HEK293T (cell line): ENCODE measurements at regions not wholly inside any gene's neighbourhood (a gene's known extent, or its start where the extent isn't known, plus 50 kb on each side); places are given as distances from the start of the nearest gene placed in this dataset.

Experiments used
- FOXA1 ChIP-seq: fragments of 450-650 bp; IDR thresholded peaks from 2 replicates; pipeline ENCODE4 v1.6.1; 2016; ENCODE audit warnings: mild to moderate bottlenecking
- FOXK2 ChIP-seq: fragments of 450-650 bp; IDR thresholded peaks from 2 replicates; pipeline ENCODE4 v1.6.1; 2016; ENCODE audit warnings: mild to moderate bottlenecking
- HDGF ChIP-seq: fragments of 450-650 bp; IDR thresholded peaks from 2 replicates; pipeline ENCODE4 v1.6.1; 2017; ENCODE audit warnings: antibody characterized with exemption, borderline replicate concordance
- L3MBTL2 ChIP-seq: fragments of 450-650 bp; conservative IDR thresholded peaks from 2 replicates; pipeline ENCODE4 v1.6.1; 2016; ENCODE audit warnings: mild to moderate bottlenecking
- LEF1 ChIP-seq: fragments of 450-650 bp; IDR thresholded peaks from 2 replicates; pipeline ENCODE4 v1.6.1; 2017; ENCODE audit warnings: mild to moderate bottlenecking, borderline replicate concordance
- SP1 ChIP-seq: fragments of 450-650 bp; IDR thresholded peaks from 2 replicates; pipeline ENCODE4 v1.6.1; 2017
- SUZ12 ChIP-seq: fragments of 450-650 bp; IDR thresholded peaks from 2 replicates; pipeline ENCODE4 v1.6.1; 2016; ENCODE audit warnings: mild to moderate bottlenecking
- ZNF384 ChIP-seq: fragments of 450-650 bp; IDR thresholded peaks from 2 replicates; pipeline ENCODE4 v1.6.1; 2016

DNA sequence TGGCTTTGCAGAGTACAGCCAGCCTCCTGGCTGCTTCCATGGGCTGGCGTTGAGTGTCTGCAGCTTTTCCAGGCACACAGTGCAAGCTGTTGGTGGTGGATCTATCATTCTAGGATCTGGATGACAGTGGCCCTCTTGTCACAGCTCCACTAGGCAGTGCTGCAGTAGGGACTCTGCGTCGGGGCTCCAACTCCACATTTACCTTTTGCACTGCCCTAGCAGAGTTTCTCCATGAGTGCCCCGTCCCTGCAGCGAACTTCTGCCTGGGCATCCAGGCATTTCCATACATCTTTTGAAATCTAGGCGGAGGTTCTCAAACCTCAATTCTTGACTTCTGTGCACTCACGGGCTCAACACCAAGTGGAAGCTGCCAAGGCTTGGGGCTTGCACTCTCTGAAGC is 1697.3 kb upstream of the MIR17HG start:
- TF ChIP-seq SUZ12 (no peak), LEF1 (no peak), FOXK2 (no peak), FOXA1 (no peak), HDGF (no peak), ZNF384 (no peak), SP1 (no peak), L3MBTL2 (no peak)
